ENCODE measurements at regions not wholly inside any gene's neighbourhood (a gene's known extent, or its start where the extent isn't known, plus 50 kb on each side); places are given as distances from the start of the nearest gene placed in this dataset.

DNA sequence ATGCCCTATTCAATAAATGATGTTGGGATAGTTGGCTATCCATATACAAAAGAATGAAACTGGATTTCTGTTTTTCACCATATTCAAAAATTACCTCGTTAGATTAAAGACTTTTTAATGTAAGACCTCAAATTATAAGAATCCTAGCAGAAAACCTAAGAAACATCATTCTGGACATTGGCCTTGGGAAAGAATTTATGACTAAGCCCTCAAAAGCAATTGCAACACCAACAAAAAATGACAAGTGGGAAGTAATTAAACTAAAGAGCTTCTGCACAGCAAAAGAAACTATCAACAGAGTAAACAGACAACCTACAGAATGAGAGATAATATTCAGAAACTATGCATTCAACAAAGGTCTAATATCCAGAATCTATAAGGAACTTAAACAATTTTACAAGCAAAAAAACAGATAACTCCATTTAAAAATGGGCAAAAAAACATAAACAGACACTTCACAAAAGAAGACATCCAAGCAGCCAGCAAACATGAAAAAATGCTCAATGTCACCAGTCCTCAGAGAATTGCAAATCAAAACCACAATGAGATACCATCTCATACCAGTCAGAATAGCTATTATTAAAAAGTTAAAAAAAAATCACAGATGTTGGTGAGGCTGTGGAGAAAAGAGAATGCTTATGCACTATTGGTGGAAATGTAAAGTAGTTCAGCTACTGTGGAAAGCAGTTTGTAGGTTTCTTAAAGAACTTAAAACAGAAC, 309.8 kb downstream of the AHR start:
- TF ChIP-seq, protein P1, sequence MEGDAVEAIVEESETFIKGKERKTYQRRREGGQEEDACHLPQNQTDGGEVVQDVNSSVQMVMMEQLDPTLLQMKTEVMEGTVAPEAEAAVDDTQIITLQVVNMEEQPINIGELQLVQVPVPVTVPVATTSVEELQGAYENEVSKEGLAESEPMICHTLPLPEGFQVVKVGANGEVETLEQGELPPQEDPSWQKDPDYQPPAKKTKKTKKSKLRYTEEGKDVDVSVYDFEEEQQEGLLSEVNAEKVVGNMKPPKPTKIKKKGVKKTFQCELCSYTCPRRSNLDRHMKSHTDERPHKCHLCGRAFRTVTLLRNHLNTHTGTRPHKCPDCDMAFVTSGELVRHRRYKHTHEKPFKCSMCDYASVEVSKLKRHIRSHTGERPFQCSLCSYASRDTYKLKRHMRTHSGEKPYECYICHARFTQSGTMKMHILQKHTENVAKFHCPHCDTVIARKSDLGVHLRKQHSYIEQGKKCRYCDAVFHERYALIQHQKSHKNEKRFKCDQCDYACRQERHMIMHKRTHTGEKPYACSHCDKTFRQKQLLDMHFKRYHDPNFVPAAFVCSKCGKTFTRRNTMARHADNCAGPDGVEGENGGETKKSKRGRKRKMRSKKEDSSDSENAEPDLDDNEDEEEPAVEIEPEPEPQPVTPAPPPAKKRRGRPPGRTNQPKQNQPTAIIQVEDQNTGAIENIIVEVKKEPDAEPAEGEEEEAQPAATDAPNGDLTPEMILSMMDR (conservative IDR thresholded peaks at IDR 0.05), result no peak
- no peak for TF ChIP-seq ZFX (IDR thresholded peaks at IDR 0.05)
